PFSK-1 (cell line): ENCODE measurements at regions not wholly inside any gene's neighbourhood (a gene's known extent, or its start where the extent isn't known, plus 50 kb on each side); places are given as distances from the start of the nearest gene placed in this dataset.

Experiments
- POLR2AphosphoS5 ChIP-seq: IDR thresholded peaks from 2 replicates; pipeline ENCODE4 v1.6.1; 2012; ENCODE audit warnings: low read depth, mild to moderate bottlenecking, control low read depth, low read length, moderate library complexity
- SIN3A ChIP-seq: IDR thresholded peaks from 2 replicates; pipeline ENCODE4 v1.6.1; 2012; ENCODE audit warnings: mild to moderate bottlenecking, low read length, moderate library complexity, borderline replicate concordance; ENCODE audit not compliant: insufficient read depth
- TAF1 ChIP-seq: IDR thresholded peaks from 2 replicates; pipeline ENCODE4 v1.6.1; 2012; ENCODE audit warnings: low read length, control low read depth, borderline replicate concordance; ENCODE audit not compliant: insufficient read depth
- TF ChIP-seq, protein P1 (sequence below), 2 experiments: IDR thresholded peaks; 2 replicates each; pipeline versions ENCODE4 v1.6.1 to v1.8.0; 2011 to 2012; ENCODE audit warnings: low read depth in 2 of 2, low read length in 2 of 2, control low read depth in 1 of 2, inconsistent platforms in 1 of 2, mild to moderate bottlenecking in 1 of 2, moderate library complexity in 1 of 2; ENCODE audit not compliant: insufficient read depth in 1 of 2

DNA sequence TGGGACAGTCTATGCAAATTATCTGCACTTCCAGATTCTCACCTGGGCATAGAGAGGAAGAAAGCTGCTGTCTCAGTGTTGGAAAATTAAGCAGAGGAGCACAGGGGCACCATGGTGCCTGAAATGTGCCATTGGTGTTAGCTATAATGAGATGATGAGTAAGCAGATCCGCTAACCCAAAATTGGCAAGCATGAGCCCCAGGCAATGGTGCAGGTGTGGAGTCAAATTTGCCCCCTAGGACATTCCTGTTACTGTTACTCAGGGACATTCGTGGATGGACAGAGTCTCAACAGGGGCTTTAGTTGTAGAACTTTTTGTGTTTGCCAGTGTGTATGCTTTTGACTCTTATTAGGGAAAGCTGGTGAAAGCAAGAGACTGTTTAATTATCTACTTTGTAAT lies 385.2 kb upstream of the KLF6 start:
- TF ChIP-seq POLR2AphosphoS5 (no peak), TAF1 (no peak), SIN3A (no peak)
- TF ChIP-seq, protein P1, sequence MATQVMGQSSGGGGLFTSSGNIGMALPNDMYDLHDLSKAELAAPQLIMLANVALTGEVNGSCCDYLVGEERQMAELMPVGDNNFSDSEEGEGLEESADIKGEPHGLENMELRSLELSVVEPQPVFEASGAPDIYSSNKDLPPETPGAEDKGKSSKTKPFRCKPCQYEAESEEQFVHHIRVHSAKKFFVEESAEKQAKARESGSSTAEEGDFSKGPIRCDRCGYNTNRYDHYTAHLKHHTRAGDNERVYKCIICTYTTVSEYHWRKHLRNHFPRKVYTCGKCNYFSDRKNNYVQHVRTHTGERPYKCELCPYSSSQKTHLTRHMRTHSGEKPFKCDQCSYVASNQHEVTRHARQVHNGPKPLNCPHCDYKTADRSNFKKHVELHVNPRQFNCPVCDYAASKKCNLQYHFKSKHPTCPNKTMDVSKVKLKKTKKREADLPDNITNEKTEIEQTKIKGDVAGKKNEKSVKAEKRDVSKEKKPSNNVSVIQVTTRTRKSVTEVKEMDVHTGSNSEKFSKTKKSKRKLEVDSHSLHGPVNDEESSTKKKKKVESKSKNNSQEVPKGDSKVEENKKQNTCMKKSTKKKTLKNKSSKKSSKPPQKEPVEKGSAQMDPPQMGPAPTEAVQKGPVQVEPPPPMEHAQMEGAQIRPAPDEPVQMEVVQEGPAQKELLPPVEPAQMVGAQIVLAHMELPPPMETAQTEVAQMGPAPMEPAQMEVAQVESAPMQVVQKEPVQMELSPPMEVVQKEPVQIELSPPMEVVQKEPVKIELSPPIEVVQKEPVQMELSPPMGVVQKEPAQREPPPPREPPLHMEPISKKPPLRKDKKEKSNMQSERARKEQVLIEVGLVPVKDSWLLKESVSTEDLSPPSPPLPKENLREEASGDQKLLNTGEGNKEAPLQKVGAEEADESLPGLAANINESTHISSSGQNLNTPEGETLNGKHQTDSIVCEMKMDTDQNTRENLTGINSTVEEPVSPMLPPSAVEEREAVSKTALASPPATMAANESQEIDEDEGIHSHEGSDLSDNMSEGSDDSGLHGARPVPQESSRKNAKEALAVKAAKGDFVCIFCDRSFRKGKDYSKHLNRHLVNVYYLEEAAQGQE (IDR thresholded peaks at IDR 0.05; ENCODE audit: insufficient read depth in 1 of 2, low read depth in 2 of 2, low read length in 2 of 2), result no peak
